AG04450 (cell line): ENCODE measurements at regions not wholly inside any gene's neighbourhood (a gene's known extent, or its start where the extent isn't known, plus 50 kb on each side); places are given as distances from the start of the nearest gene placed in this dataset.

ENCODE experiments used
- CTCF ChIA-PET: fragments of 300-600, 350-600 bp; formaldehyde crosslinking; extraction: SDS; loops from one replicate; lab custom pipeline; 2022; ENCODE audit warnings: antibody characterized with exemption, inconsistent platforms; lab: Charles Lee
- POLR2A ChIA-PET: fragments of 350-600 bp; formaldehyde crosslinking; extraction: SDS; loops from one replicate; lab custom pipeline; 2021; ENCODE audit warnings: antibody characterized with exemption, inconsistent platforms; lab: Yijun Ruan, JAX
- DNase-seq: peaks from one replicate; pipeline ENCODE4 v3.0.0-alpha.2; 2011; ENCODE audit warnings: low read depth, low spot score
- H3K27ac ChIP-seq: one replicate; pipeline ENCODE4 v1.5.1; 2012; ENCODE audit warnings: low read depth, low read length, control low read depth
- H3K27me3 ChIP-seq: one replicate; pipeline ENCODE4 v1.6.0; 2012; ENCODE audit warnings: low read length; ENCODE audit not compliant: control insufficient read depth, insufficient read depth
- H3K4me3 ChIP-seq: 2 replicates; pipeline ENCODE4 v1.5.1; 2011; ENCODE audit warnings: mild to moderate bottlenecking, low read depth, low read length, control low read depth
- H3K9me3 ChIP-seq: 2 replicates; pipeline ENCODE4 v1.5.1; 2012; ENCODE audit warnings: low read length; ENCODE audit not compliant: control insufficient read depth, insufficient read depth
- CTCF ChIP-seq: IDR thresholded peaks from 2 replicates; pipeline ENCODE4 v1.5.1; 2011; ENCODE audit warnings: low read depth, low read length, control low read depth, inconsistent platforms

- ChIA-PET POLR2A (no interaction called here), CTCF (no interaction called here)
- Histone ChIP-seq H3K4me3 (no peak overlapping the region), H3K9me3 (no peaks in the 10 kb centered on the region), H3K27me3 (no peaks in the 10 kb centered on the region), H3K27ac (no peak overlapping the region)
- DNase-seq: no peak
- TF ChIP-seq CTCF: no peak
Measured at GRCh38 chr13:44763615-44764301, 187.6 kb upstream of the TSC22D1 start.

- DNase-seq: no peak
- TF ChIP-seq CTCF: no peak
- Histone ChIP-seq H3K4me3 (no peak overlapping the region), H3K27me3 (no peaks in the 10 kb centered on the region), H3K27ac (no peak overlapping the region), H3K9me3 (no peaks in the 10 kb centered on the region)
- POLR2A ChIA-PET: no interaction called here
- CTCF ChIA-PET: no interaction called here
Measured at GRCh38 chr13:44762911-44763310, 186.8 kb upstream of the TSC22D1 start.

GRCh38 chr13:44760434-44760833 lies 184.3 kb upstream of the TSC22D1 start:
- ChIA-PET CTCF (no interaction called here), POLR2A (no interaction called here)
- Histone ChIP-seq H3K4me3 (no peak overlapping the region), H3K27ac (no peak overlapping the region), H3K9me3 (no peaks in the 10 kb centered on the region), H3K27me3 (no peaks in the 10 kb centered on the region)
- TF ChIP-seq CTCF: no peak
- DNase-seq: no peak

GRCh38 chr13:44759384-44760360 lies 183.5 kb upstream of the TSC22D1 start:
- H3K27me3 ChIP-seq: no peaks in the 10 kb centered on the region
- H3K27ac ChIP-seq: peak overlapping the region; percentile 84
- DNase-seq: no peak
- ChIA-PET POLR2A (no interaction called here), CTCF (no interaction called here)
- H3K9me3 ChIP-seq: no peaks in the 10 kb centered on the region
- H3K4me3 ChIP-seq: no peak overlapping the region
- TF ChIP-seq CTCF: no peak
